ENCODE measurements at regions not wholly inside any gene's neighbourhood (a gene's known extent, or its start where the extent isn't known, plus 50 kb on each side); places are given as distances from the start of the nearest gene placed in this dataset.
A peak's percentile ranks its signal among the peaks of the same experiment; 100 is the strongest.

DNA sequence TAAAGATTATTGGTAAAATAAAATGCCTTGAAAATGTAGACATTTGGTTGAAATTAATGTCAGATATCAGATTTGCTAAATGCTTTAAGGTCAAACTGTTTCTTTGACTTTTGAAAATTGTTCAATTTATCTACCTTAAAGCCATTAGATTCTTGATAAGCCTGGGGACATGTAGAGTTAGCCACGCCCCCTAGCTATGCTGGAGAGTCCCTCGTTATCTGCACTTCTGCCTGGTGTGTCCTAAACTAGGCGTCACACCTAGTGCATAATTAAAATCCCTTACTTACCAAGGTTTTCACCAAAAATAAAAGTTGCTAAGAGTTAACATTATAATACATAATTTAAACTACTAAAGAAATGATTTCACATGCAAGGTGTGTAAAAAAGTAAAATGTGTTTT lies 79.5 kb downstream of the EGLN3 start:
- TF ChIP-seq CTCF (IDR thresholded peaks at IDR 0.05; ENCODE audit: partially characterized antibody, unreplicated experiment), result no peak
- DNase-seq, result no peak
- Mint-ChIP-seq H3K9me3 (ENCODE audit: unreplicated experiment) (peaks cover 7% of the 10 kb centered on the region), H3K27ac (ENCODE audit: unreplicated experiment) (no peak overlapping the region), H3K4me3 (ENCODE audit: unreplicated experiment) (no peak overlapping the region), H3K27me3 (ENCODE audit: unreplicated experiment) (no peaks in the 10 kb centered on the region), H3K36me3 (ENCODE audit: unreplicated experiment) (peaks cover 19% of the 10 kb centered on the region), H3K4me1 (ENCODE audit: low read depth, unreplicated experiment) (no peaks in the 10 kb centered on the region)

DNA sequence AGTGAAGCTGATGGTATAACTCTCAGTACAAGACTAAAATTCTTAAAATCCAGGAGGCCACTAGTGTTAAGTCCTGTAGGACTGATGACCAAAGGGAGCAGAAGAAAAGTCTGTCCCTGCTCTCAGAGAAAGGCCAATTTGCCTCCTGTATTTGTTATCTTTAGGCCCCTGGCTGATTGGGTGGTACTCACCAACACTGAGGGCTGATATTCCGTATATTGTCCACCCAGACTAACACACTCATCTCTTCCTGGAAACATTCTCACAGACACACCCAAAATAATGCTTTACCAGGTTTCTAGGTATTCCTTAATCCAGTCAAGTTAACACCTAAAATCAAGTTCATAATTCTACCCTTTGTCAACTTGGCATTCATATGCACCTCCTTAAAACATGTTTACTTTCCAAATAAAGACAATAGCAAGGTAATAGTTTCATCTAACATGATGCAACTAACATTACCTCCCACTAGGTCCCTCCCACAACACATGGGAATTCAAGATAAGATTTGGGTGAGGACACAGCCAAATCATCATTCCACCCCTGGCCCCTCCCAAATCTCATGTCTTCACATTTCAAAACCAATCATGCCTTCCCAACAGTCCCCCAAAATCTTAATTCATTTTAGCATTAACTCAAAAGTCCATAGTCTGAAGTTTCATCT lies 84.3 kb downstream of the EGLN3 start:
- Mint-ChIP-seq H3K4me3 (ENCODE audit: unreplicated experiment) (no peak overlapping the region), H3K27ac (ENCODE audit: unreplicated experiment) (peak overlapping the region; percentile 29), H3K9me3 (ENCODE audit: unreplicated experiment) (no peaks in the 10 kb centered on the region), H3K27me3 (ENCODE audit: unreplicated experiment) (peaks cover 2% of the 10 kb centered on the region), H3K4me1 (ENCODE audit: low read depth, unreplicated experiment) (no peaks in the 10 kb centered on the region), H3K36me3 (ENCODE audit: unreplicated experiment) (no peaks in the 10 kb centered on the region)
- DNase-seq, result no peak
- no peak for TF ChIP-seq CTCF (IDR thresholded peaks at IDR 0.05; ENCODE audit: partially characterized antibody, unreplicated experiment)

DNA sequence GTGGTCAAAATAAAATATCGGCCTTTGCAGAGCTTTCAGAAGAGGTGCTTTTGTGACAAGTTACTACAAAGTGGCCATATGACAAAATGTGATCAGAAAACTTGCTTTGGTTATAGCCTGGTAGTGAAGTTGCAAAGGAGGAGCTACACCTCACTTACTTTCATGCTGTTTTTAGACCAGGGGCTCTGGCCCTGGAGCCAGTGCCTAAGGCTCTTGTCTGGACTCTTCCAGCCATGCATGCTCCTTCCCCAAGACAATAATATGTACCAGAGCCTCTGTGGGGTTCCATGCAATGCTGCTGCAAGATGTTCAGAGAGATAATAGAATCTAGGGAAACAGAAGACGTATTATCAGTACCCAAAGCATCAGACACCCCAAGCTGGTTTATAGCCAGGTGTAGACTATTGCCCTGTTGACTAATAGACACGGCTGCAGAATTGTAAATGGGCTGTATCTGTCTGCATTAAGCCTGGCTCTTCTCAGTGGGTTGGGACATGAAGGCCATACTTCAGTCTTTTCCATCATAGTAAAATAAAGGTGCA lies 88.5 kb downstream of the EGLN3 start:
- Mint-ChIP-seq H3K27me3 (ENCODE audit: unreplicated experiment) (peaks cover 2% of the 10 kb centered on the region), H3K36me3 (ENCODE audit: unreplicated experiment) (no peaks in the 10 kb centered on the region), H3K4me1 (ENCODE audit: low read depth, unreplicated experiment) (no peaks in the 10 kb centered on the region), H3K27ac (ENCODE audit: unreplicated experiment) (no peak overlapping the region), H3K9me3 (ENCODE audit: unreplicated experiment) (no peaks in the 10 kb centered on the region), H3K4me3 (ENCODE audit: unreplicated experiment) (no peak overlapping the region)
- TF ChIP-seq CTCF (IDR thresholded peaks at IDR 0.05; ENCODE audit: partially characterized antibody, unreplicated experiment), result no peak
- DNase-seq, result no peak

DNA sequence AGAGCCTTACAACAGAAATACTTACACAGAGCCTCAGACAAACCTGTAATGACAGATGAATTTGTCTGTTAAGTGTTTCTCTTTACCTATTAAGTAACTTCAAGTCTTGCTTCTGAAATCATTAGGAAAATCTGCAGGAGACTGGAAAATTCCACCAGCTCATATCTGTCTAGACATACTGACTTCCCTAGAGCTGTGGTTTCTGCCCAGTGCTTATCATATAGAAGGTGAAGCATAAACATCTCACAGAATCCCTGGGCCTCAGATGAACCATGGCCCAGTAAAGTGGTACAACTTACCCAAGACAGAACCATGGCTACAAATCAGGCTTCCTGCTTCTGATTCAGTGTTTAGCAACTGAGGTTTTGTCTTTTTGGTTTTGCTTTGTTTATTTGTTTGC lies 91.6 kb downstream of the EGLN3 start:
- H3K4me3 Mint-ChIP-seq (ENCODE audit: unreplicated experiment), result no peak overlapping the region
- no peaks in the 10 kb centered on the region for H3K36me3 Mint-ChIP-seq (ENCODE audit: unreplicated experiment)
- no peak for TF ChIP-seq CTCF (IDR thresholded peaks at IDR 0.05; ENCODE audit: partially characterized antibody, unreplicated experiment)
- DNase-seq, result no peak
- no peaks in the 10 kb centered on the region for H3K4me1 Mint-ChIP-seq (ENCODE audit: low read depth, unreplicated experiment)
- peaks cover 2% of the 10 kb centered on the region for H3K27me3 Mint-ChIP-seq (ENCODE audit: unreplicated experiment)
- H3K27ac Mint-ChIP-seq (ENCODE audit: unreplicated experiment), result no peak overlapping the region
- no peaks in the 10 kb centered on the region for H3K9me3 Mint-ChIP-seq (ENCODE audit: unreplicated experiment)

DNA sequence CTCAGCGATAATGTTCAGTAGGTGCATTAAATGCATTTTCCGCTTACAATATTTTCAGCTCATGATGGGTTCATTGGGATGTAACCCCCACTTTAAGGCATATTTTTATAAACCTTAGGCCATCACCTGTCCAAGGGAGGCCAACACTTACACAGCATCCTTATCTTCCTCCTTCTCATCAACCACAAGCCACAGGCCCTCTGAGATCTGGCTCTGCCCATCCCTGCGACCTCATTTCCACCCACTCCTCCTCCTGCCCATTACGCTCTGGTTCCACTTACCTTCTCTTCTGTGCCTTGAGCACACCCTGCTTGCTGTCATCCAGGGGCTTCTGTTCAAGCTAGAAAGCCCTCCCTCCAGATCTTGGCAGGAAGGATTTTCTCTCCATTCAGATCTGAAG lies 93.2 kb downstream of the EGLN3 start:
- Mint-ChIP-seq H3K36me3 (ENCODE audit: unreplicated experiment) (no peaks in the 10 kb centered on the region), H3K27ac (ENCODE audit: unreplicated experiment) (no peak overlapping the region), H3K9me3 (ENCODE audit: unreplicated experiment) (no peaks in the 10 kb centered on the region), H3K4me1 (ENCODE audit: low read depth, unreplicated experiment) (no peaks in the 10 kb centered on the region), H3K27me3 (ENCODE audit: unreplicated experiment) (no peaks in the 10 kb centered on the region), H3K4me3 (ENCODE audit: unreplicated experiment) (no peak overlapping the region)
- DNase-seq, result no peak
- TF ChIP-seq CTCF (IDR thresholded peaks at IDR 0.05; ENCODE audit: partially characterized antibody, unreplicated experiment), result no peak

Measured in glutamatergic neuron (in vitro differentiated cells).